Keratinocyte (primary cell): ENCODE measurements at regions not wholly inside any gene's neighbourhood (a gene's known extent, or its start where the extent isn't known, plus 50 kb on each side); places are given as distances from the start of the nearest gene placed in this dataset.

Source experiments
- EZH2 ChIP-seq: IDR thresholded peaks from one replicate; pipeline ENCODE4 v1.6.1; 2012; ENCODE audit warnings: inconsistent platforms, mild to moderate bottlenecking, low read length, moderate library complexity
- TF ChIP-seq, protein P1 (sequence below), 3 experiments: IDR thresholded peaks in 1 of 3; conservative IDR thresholded peaks in 1 of 3; optimal IDR thresholded peaks in 1 of 3; 2 replicates in 2 of 3; 3 replicates in 1 of 3; pipeline versions ENCODE3 to v1.5.1; 2011; ENCODE audit warnings: low read length in 3 of 3, mild to moderate bottlenecking in 3 of 3, moderate library complexity in 2 of 3, control low read depth in 1 of 3, inconsistent platforms in 1 of 3; ENCODE audit not compliant: insufficient read depth in 2 of 3; ENCODE audit errors: extremely low read depth in 1 of 3

DNA sequence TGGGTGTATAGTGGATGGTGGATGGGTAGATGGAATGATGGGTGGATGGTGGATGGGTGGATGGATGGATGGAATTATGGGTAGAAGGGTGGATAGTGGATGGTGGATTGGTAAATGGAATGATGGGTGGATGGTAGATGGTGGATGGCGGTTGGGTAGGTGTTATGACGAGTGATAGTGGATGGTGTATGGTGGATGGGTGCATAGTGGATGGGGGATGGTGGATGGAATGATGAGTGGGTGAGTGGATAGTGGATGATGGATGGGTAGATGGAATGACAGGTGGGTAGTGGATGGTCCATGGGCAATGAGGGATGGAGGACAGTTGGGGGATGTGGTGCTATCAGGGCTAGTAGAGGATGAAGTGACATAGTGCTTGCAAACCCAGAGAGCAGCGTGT is 182.4 kb downstream of the BRD1 start:
- TF ChIP-seq, protein P1, sequence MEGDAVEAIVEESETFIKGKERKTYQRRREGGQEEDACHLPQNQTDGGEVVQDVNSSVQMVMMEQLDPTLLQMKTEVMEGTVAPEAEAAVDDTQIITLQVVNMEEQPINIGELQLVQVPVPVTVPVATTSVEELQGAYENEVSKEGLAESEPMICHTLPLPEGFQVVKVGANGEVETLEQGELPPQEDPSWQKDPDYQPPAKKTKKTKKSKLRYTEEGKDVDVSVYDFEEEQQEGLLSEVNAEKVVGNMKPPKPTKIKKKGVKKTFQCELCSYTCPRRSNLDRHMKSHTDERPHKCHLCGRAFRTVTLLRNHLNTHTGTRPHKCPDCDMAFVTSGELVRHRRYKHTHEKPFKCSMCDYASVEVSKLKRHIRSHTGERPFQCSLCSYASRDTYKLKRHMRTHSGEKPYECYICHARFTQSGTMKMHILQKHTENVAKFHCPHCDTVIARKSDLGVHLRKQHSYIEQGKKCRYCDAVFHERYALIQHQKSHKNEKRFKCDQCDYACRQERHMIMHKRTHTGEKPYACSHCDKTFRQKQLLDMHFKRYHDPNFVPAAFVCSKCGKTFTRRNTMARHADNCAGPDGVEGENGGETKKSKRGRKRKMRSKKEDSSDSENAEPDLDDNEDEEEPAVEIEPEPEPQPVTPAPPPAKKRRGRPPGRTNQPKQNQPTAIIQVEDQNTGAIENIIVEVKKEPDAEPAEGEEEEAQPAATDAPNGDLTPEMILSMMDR (optimal IDR thresholded peaks at IDR 0.05 in 1 of 3, IDR thresholded peaks at IDR 0.05 in 1 of 3, conservative IDR thresholded peaks at IDR 0.05 in 1 of 3; ENCODE audit: extremely low read depth in 1 of 3, insufficient read depth in 2 of 3, low read length in 3 of 3): no peak
- TF ChIP-seq EZH2: no peak
